Activated CD4-positive, alpha-beta T cell treated with anti-CD3 and anti-CD28 coated beads for 36 hours (primary cell): ENCODE measurements at regions not wholly inside any gene's neighbourhood (a gene's known extent, or its start where the extent isn't known, plus 50 kb on each side); places are given as distances from the start of the nearest gene placed in this dataset.
"Not testable (repeated sequence)": the region's sequence is repeated elsewhere in the genome, so short reads cannot be mapped to it uniquely, and the experiment has no call there.

ENCODE experiments used
- ATAC-seq: fragments of 200-7000 bp; cut with Tn5 transposase; one replicate; pipeline ENCODE4 v1.10.0; 2021; ENCODE audit warnings: mild to moderate bottlenecking, moderate library complexity
- CTCF ChIA-PET: fragments of 350-600 bp; sonication (Branson Sonifier 250); formaldehyde crosslinking; loops from one replicate; lab custom pipeline; 2021; ENCODE audit warnings: antibody characterized with exemption; lab: Charles Lee
- POLR2A ChIA-PET: fragments of 350-600 bp; sonication (Branson Sonifier 250); formaldehyde crosslinking; loops from one replicate; lab custom pipeline; 2021; ENCODE audit warnings: antibody characterized with exemption, inconsistent platforms; lab: Charles Lee
- DNase-seq: peaks from one replicate; pipeline ENCODE4 v3.0.0-alpha.2; 2020
- H3K27ac Mint-ChIP-seq: one replicate; pipeline ENCODE4 v1.8.0; 2021; ENCODE audit warnings: mixed read lengths
- H3K27me3 Mint-ChIP-seq: one replicate; pipeline ENCODE4 v1.8.0; 2021; ENCODE audit warnings: mixed read lengths
- H3K36me3 Mint-ChIP-seq: one replicate; pipeline ENCODE4 v1.8.0; 2021; ENCODE audit warnings: low read depth, mixed read lengths
- H3K4me1 Mint-ChIP-seq: one replicate; pipeline ENCODE4 v1.8.0; 2021; ENCODE audit warnings: mixed read lengths
- H3K4me3 Mint-ChIP-seq: one replicate; pipeline ENCODE4 v1.8.0; 2021; ENCODE audit warnings: mild to moderate bottlenecking, moderate library complexity, mixed read lengths
- H3K9me3 Mint-ChIP-seq: one replicate; pipeline ENCODE4 v1.8.0; 2021; ENCODE audit warnings: low read depth, mixed read lengths
- intact Hi-C, 2 experiments: fragments of 100-400 bp; cut with DNase I in 1 of 2; cut with micrococcal nuclease in 1 of 2; formaldehyde crosslinking; loops; one replicate each; pipeline versions ENCODE4 v1.14.2 to v1.15.1; 2022 to 2024; cut with DNase I, micrococcal nuclease

DNA sequence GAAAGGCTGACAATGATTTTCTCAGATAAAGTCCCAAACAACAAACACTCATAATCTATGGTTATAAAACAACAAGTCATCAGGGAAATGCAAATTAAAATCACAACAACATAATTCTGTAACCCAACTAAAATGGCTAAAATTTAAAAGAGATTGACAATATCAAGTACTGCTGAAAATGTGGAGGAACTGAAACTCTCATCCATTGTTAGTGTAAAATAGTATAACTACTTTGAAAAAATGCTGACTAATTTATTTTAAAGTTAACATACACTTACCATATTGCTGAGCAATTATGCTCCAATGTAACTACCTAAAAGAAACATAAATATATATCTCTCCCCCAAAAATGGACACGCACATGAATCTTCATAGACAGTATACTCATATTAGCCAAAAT is 245.9 kb upstream of the SPOPL start:
- no peak for ATAC-seq
- H3K4me3 Mint-ChIP-seq: no peak overlapping the region
- CTCF ChIA-PET: no interaction called here
- H3K27ac Mint-ChIP-seq: no peak overlapping the region
- POLR2A ChIA-PET: no interaction called here
- no peaks in the 10 kb centered on the region for H3K4me1 Mint-ChIP-seq
- intact Hi-C loops: no loop called here
- DNase-seq: no peak
- H3K36me3 Mint-ChIP-seq: no peaks in the 10 kb centered on the region
- no peaks in the 10 kb centered on the region for H3K27me3 Mint-ChIP-seq
- peaks cover 18% of the 10 kb centered on the region for H3K9me3 Mint-ChIP-seq

DNA sequence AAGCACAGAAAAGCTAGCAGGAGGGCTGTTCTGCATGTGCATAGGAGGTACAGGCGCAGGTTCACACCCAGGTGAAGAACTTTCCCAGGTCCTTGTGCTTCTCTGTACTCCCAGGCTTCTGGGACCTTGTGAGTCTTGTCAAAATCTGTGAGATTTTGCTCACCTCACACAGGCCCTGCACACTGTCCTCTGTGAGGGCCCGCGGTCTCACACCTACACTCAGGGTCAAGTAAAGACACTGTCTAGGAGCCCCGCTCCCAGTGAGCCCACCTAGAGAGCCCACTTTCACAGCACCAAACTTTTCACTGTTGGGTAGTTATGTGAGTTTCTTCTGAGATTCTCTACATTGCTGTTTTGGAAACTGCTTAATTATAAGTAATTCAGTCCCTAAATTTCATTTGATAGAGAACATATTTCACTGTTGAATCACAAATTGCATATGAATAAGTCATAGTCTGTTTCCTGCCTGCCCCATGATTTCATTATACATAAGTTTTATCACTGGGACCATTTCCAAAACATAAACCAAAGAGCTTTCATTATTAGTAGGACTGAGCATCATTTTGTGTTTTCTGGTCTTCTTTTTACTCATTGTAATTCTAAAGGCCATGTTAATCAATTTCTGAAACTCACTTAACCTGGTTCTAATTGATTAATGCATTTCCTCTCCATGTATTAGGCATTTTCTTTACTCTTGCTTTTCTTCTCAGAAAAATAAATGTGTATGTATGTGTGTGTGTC is 234.2 kb upstream of the SPOPL start:
- ATAC-seq: no peak

DNA sequence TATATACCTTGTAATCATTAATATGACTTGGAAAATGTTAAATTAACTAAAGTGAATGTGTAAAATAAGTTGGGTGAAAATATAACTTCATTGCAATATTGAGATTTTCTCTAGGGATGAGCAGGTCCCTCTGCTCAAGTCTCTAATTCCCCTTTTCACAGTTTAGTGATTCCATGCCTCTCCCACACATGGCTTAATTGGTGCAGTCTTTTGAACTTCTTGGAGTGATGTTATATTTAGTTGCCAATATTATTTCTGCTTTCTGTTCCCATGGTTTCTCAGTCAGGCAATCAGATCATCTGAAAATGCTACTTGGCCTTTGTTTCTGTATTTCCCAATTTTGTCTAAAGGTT is 233.7 kb upstream of the SPOPL start:
- Mint-ChIP-seq H3K36me3 (no peaks in the 10 kb centered on the region), H3K9me3 (peaks cover 1% of the 10 kb centered on the region), H3K4me3 (no peak overlapping the region), H3K4me1 (peaks cover 4% of the 10 kb centered on the region), H3K27me3 (no peaks in the 10 kb centered on the region), H3K27ac (no peak overlapping the region)
- ChIA-PET CTCF (no interaction called here), POLR2A (no interaction called here)
- no peak for DNase-seq
- no peak for ATAC-seq
- intact Hi-C loops: no loop called here

More for the DNA sequence above, 234.2 kb upstream of the SPOPL start:
- CTCF ChIA-PET: interaction anchor here (0.6 kb wide), 1 partner anchor 79 kb away, joined by 3 read pairs; no protein-coding TSS in a partner anchor
- intact Hi-C loops: no loop called here
- DNase-seq: no peak
- peaks cover 4% of the 10 kb centered on the region for H3K4me1 Mint-ChIP-seq
- no peaks in the 10 kb centered on the region for H3K27me3 Mint-ChIP-seq
- H3K9me3 Mint-ChIP-seq: peaks cover 7% of the 10 kb centered on the region
- POLR2A ChIA-PET: no interaction called here
- no peaks in the 10 kb centered on the region for H3K36me3 Mint-ChIP-seq
- H3K4me3 Mint-ChIP-seq: no peak overlapping the region
- no peak overlapping the region for H3K27ac Mint-ChIP-seq

DNA sequence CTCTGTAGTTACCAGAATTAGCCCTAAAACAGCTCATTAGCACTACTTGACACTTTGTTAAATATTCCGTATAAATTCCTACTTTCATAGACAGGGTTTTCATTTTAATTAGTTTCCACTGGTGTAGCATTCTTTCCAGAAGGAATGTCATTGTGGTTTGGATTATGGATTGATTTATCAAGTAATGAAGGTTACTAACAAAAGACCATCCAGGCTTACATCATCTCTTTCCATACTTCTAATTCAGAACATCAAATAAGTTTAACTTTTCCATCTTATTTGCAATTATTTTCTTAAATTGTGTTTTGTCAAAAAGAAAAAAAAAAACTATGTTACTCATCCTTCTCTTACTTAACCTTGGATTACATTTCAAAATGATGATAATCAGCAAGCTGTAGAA is 231.8 kb upstream of the SPOPL start:
- no peaks in the 10 kb centered on the region for H3K36me3 Mint-ChIP-seq
- no peaks in the 10 kb centered on the region for H3K9me3 Mint-ChIP-seq
- ChIA-PET CTCF (no interaction called here), POLR2A (no interaction called here)
- no peak overlapping the region for H3K4me3 Mint-ChIP-seq
- intact Hi-C loops: no loop called here
- no peak for ATAC-seq
- no peaks in the 10 kb centered on the region for H3K27me3 Mint-ChIP-seq
- DNase-seq: no peak
- H3K27ac Mint-ChIP-seq: no peak overlapping the region
- peaks cover 4% of the 10 kb centered on the region for H3K4me1 Mint-ChIP-seq

DNA sequence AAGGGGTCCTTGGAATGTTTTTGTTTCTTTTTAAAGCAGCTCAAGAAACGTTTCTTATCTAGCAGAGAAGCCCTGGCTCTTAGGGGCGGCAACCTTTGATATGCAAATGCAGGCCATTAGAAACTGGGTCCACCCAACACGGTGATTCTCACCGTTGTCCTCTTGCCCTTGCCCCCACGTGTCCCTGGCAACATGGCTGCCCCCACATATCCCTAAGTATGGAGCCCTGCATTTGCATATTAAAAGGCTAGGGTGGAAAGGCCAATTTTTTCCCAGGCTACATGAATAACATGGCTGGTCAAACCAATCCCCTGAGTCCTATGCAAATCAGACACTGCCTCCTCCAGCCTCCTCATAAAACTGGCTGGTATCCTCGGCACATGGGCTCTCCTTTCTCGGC is 230.1 kb upstream of the SPOPL start:
- CTCF ChIA-PET: no interaction called here
- Mint-ChIP-seq H3K27ac (no peak overlapping the region), H3K4me1 (peaks cover 4% of the 10 kb centered on the region), H3K4me3 (no peak overlapping the region), H3K27me3 (no peaks in the 10 kb centered on the region), H3K36me3 (no peaks in the 10 kb centered on the region), H3K9me3 (no peaks in the 10 kb centered on the region)
- ATAC-seq: no peak
- POLR2A ChIA-PET: no interaction called here
- DNase-seq: no peak
- intact Hi-C loops: no loop called here

DNA sequence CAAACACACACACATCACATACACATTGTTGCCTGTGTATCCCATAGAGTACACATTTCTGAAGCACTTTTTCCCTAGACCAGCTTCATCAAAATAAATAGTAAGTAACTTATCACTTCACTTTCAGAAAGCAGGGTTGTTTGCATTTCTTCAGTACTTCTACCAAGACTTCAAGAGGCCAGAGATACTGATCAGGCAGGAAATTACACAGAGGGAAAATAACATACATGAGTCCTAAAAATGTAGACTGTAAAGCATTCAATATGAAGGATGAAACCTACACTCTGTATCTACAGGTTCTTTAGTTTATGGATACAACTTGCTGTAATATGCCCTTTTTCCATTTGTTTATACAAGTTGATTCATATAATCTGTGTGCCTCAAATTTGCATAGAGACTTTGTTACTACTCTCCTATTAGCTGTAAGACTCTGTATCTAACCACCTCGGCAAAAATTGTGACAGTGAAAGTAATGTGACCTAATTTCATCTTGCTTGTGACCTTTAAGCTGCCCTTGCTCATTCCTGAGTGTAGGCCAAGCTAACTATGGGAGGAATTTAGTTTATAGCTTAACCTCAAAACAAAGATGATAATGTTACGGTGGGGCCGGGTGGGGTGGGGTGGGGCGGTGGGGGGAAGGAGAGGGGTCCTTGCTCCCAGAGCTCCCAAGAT is 228.9 kb upstream of the SPOPL start:
- DNase-seq: no peak
- Mint-ChIP-seq H3K4me3 (no peak overlapping the region), H3K9me3 (no peaks in the 10 kb centered on the region), H3K27ac (no peak overlapping the region), H3K4me1 (peaks cover 4% of the 10 kb centered on the region), H3K27me3 (no peaks in the 10 kb centered on the region), H3K36me3 (no peaks in the 10 kb centered on the region)
- CTCF ChIA-PET: interaction anchor here (1.3 kb wide), 1 partner anchor 16 kb away, joined by 5 read pairs; no protein-coding TSS in a partner anchor
- ATAC-seq: no peak
- POLR2A ChIA-PET: no interaction called here
- intact Hi-C loops: no loop called here

DNA sequence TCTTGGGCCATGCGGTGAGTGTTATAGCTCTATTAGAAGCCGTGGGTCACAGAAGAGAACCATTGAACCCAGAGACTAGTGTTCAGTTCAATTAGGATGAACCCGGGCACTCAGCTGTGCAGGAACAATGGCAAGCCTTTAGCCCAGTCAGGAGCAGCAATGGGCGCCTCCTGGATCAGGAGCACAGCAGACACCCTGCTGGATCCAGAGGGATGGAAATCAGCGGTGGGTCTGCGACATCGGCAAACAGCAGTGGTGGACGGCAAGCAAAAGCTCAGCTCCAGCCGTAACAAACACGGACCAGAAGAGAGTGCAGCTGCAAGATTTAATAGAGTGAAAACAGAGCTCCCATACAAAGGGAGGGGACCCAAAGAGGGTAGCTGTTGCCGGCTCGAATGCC is 228.3 kb upstream of the SPOPL start:
- H3K4me3 Mint-ChIP-seq, POLR2A ChIA-PET, DNase-seq, H3K27me3 Mint-ChIP-seq, H3K36me3 Mint-ChIP-seq, H3K4me1 Mint-ChIP-seq, intact Hi-C loops, H3K9me3 Mint-ChIP-seq, ATAC-seq, H3K27ac Mint-ChIP-seq: not testable (repeated sequence)
- CTCF ChIA-PET: interaction anchor here (1.3 kb wide), 1 partner anchor 15 kb away, joined by 5 read pairs; no protein-coding TSS in a partner anchor

DNA sequence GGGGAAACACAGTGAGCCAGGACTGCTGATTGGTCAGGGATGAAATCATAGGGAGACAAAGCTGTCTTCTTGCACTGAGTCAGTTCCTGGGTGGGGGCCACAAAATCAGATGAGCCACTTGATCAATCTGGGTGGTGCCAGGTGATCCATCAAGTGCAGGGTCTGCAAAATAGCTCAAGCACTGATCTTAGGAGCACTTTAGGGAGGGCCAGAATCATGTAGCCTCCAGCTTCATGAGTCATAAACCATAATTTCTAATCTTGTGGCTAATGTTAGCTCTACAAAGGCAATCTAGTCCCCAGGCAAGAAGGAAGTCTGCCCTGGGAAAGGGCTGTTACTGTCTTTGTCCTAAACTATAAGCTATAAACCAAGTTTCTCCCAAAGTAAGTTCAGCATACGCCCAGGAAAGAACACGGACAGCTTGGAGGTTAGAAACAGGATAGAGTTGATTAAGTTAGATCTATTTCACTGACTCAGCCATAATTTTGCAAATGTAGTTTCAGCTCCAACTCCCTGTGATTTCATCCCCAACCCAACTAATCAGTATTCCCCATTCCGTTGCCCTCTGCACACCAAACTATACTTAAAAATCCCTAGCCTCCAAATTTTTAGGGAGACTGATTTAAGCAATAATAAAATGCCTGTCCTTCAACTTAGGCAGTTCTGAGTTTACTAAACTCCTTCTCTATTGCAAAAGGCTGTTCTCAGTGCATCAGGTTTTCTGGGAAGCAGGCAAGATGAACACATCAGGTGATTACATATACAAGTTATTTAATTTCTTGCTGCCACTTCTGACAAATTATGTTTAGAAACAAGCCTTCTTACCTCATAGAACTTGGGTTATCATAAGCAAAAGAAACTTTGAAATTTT is 226.9 kb upstream of the SPOPL start:
- no peaks in the 10 kb centered on the region for H3K36me3 Mint-ChIP-seq
- ATAC-seq: no peak
- no peak for DNase-seq
- no peak overlapping the region for H3K4me3 Mint-ChIP-seq
- no peaks in the 10 kb centered on the region for H3K9me3 Mint-ChIP-seq
- H3K27me3 Mint-ChIP-seq: no peaks in the 10 kb centered on the region
- CTCF ChIA-PET: interaction anchor here (0.8 kb wide), 1 partner anchor 1932 kb away, joined by 3 read pairs; no protein-coding TSS in a partner anchor
- no peaks in the 10 kb centered on the region for H3K4me1 Mint-ChIP-seq
- intact Hi-C loops: no loop called here
- POLR2A ChIA-PET: no interaction called here
- H3K27ac Mint-ChIP-seq: no peak overlapping the region

DNA sequence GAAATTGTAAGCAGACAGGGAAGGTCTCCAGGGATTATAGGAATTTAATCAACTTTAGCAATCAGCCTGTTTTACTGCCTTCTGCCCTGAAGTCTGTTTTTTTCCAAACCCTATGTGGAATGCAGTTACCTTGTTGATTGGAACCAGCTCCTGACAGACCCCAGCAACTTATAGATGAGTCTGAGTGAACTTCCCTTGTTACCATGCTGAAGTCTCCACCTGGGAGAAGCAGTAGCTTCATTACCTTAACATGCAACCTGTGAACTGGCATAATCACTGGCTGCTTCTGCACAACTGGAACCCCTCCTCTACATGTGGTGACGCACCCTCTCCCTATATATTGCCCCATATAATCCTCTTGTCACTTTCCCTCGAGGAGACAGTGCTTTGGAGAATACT is 226.3 kb upstream of the SPOPL start:
- ATAC-seq: no peak

DNA sequence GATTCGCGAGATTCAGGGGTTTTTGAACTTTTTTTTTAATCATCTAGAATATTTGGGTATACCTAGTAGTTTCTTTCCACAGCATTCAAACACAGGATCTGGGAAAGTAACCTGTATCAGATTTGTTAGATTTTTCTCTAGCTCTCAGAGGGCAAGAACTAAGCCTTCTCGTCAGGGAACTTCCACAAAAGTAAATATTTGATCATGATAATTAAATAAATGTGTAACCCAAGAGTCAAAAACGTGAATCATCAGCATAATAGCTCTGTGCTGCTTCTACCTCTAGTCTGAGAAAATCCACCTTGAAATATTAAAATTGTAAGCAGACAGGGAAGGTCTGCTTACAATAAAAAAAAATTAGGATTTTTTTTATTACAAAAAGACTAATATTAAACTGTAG is 225.7 kb upstream of the SPOPL start:
- no peak for ATAC-seq
- no peak for DNase-seq
- Mint-ChIP-seq H3K27me3 (no peaks in the 10 kb centered on the region), H3K4me1 (no peaks in the 10 kb centered on the region), H3K36me3 (no peaks in the 10 kb centered on the region), H3K4me3 (no peak overlapping the region), H3K9me3 (no peaks in the 10 kb centered on the region), H3K27ac (no peak overlapping the region)
- ChIA-PET CTCF (no interaction called here), POLR2A (no interaction called here)
- intact Hi-C loops: no loop called here

More for the DNA sequence above, 226.3 kb upstream of the SPOPL start:
- ChIA-PET CTCF (no interaction called here), POLR2A (no interaction called here)
- Mint-ChIP-seq H3K36me3 (no peaks in the 10 kb centered on the region), H3K4me1 (no peaks in the 10 kb centered on the region), H3K9me3 (no peaks in the 10 kb centered on the region), H3K27me3 (no peaks in the 10 kb centered on the region), H3K4me3 (no peak overlapping the region), H3K27ac (no peak overlapping the region)
- no peak for DNase-seq
- intact Hi-C loops: no loop called here

DNA sequence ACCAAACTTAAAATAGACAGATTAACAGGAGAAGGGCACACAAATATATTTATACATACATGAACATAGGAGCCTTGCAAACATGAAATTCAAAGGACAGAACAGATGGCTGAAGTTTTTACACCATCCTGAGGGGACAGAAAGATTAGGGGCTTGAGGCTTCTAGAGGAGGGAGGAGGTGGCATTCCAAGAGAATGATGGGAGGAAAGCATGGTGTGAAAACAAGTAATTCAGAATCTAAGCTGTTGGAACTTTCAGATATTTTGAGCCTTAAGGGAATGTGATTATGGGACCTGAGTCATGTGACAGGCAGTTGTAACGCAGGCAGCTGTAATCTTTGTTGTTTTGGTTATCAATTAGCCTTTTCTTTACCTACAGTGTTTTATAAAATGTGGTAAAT is 225.2 kb upstream of the SPOPL start:
- ATAC-seq: no peak
- no peak overlapping the region for H3K27ac Mint-ChIP-seq
- CTCF ChIA-PET: no interaction called here
- no peaks in the 10 kb centered on the region for H3K27me3 Mint-ChIP-seq
- POLR2A ChIA-PET: no interaction called here
- DNase-seq: no peak
- no peak overlapping the region for H3K4me3 Mint-ChIP-seq
- intact Hi-C loops: no loop called here
- H3K4me1 Mint-ChIP-seq: no peaks in the 10 kb centered on the region
- no peaks in the 10 kb centered on the region for H3K36me3 Mint-ChIP-seq
- H3K9me3 Mint-ChIP-seq: no peaks in the 10 kb centered on the region
